ENCODE measurements at regions not wholly inside any gene's neighbourhood (a gene's known extent, or its start where the extent isn't known, plus 50 kb on each side); places are given as distances from the start of the nearest gene placed in this dataset.

DNA sequence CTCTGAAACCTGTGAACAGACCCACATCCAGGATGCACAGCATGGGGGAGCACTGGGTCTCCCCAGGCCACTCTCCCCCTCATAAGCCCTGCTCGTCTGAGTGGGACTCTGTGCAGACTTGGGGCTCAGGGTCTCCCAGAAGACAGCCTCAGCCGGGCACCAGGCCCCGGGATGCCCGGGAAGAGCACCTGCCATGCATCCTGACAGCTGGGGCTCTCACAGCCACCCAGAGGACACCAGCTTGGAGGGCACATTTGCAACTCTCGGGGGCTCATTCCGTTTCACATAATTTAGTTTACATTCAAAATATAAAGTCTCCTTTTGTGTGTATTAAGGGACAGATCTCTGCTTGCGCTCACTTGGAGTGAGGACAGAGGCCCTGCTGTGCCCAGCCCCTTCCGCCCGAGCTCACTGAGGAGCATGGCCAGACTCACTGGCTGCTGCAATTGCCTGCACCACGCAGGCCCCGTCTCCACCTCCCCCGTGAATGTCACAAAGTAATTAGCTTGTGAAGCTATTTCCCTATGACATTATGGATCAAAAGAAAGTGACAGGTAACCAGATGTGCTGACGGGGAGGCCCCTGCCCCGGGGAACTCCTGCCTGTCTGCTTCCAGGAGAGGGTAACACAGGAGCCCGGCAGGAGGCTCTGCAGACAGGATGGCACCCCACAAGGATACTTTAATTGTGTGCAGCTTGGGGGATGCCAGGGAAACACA lies 275.6 kb downstream of the BRD1 start:
- in situ Hi-C loops (cut with MboI; ENCODE audit: low sequenced_read_pairs), result no loop called here

DNA sequence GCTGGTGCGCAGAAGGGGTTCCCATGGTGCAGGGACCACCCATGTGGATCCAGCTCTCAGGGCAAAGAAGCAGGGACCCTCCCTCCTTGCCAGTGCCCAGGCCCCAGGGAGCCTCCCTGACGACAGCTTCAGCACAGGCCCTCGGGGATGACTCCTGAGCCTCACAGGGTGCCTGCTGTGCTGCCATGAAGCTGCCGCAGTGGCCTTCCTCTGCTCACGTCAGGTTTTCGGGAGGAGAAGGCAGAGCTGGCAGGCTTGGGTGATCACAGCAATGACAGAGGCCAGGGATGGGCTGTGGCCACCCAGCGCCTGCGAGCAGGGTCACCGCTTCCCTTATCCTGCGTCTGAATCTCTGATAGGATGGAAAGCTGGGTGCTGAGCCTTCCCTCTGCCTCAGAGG lies 276.2 kb downstream of the BRD1 start:
- in situ Hi-C loops (cut with MboI; ENCODE audit: low sequenced_read_pairs), result no loop called here

DNA sequence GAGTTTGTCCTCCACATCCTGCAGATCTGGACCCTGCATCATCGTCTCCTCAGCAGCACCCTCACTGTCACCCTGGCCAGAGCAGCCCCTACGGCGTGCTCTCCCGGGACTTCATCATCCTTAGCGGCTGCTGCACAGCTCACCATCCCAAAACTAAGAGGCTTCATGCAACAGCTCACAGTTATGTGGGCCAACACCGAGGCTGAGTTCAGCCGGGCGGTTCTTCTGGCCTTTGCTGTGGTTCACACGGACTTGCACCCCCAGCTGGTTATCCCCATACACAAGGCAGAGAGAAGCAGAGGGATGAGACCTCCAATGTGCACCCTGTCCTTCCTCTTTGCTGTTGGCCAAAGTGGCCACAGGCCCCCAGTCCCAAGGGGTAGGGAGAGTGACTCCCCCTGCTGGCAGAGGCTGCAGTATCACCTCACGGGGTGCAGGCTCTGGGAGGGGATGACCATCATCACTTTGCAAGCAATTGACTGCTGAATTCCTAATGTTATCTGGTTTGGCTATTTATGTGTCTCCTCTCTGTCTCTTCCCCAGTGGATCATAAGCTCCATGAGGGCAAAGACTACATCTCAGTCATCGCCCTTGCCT lies 276.8 kb downstream of the BRD1 start:
- in situ Hi-C loops (cut with MboI; ENCODE audit: low sequenced_read_pairs), result no loop called here

DNA sequence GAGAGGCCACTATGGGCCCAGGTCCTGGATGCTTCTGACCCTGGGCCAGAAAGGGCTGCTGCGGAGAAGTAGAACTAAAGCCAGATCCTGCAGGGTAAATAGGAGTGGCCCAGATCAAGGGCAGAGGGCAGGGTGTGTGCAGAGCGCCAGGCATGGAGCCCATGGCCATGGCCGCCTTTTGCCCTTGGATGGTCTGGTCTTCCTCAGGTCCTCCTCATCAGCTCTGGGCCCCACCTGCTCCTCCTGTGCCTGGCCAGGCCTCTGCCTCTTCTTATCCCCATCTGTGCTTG lies 277.6 kb downstream of the BRD1 start:
- in situ Hi-C loops (cut with MboI; ENCODE audit: low sequenced_read_pairs), result no loop called here

DNA sequence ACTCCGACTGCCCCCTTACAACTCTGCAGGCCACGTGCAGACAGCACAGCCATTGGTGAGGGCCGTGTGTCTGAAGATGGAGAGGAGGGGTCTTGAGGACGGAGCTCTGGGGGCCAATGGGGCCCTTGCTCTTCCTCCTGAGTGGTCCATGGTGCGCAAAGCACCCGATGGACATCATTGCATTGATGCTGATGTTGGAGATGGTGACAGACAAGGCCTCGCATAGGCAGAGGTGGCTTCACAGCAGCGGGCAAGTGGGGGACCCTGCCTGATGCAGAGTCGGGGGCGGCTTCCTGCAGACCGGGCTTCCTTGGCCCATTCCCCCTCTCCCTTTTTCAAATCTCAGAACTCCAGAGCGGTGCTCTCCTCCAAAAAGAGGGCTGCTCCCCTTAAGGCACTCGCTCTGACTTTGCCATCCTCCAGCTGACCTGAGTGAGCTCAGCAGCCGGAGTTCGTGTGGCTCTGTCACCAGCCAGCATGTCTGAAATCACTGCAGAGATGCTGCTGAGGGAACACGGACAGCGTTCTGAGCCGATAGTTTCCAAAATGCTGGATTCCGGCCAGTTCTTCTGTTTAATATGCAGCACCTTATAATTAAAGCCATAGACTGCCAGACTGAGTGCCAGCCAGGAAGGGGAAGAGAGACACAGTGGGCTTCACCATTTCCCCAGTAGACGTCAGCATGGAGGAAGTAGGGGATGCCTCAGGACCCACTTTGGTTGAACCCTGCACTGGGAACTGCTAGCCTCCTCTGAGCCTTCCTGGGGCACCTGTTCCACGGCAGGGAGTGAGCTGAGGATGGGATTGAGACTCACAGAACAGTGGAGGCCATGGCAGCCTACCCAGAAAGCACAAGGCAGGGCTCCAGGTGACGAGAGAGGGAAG lies 278.2 kb downstream of the BRD1 start:
- in situ Hi-C loops (cut with MboI; ENCODE audit: low sequenced_read_pairs), result no loop called here

DNA sequence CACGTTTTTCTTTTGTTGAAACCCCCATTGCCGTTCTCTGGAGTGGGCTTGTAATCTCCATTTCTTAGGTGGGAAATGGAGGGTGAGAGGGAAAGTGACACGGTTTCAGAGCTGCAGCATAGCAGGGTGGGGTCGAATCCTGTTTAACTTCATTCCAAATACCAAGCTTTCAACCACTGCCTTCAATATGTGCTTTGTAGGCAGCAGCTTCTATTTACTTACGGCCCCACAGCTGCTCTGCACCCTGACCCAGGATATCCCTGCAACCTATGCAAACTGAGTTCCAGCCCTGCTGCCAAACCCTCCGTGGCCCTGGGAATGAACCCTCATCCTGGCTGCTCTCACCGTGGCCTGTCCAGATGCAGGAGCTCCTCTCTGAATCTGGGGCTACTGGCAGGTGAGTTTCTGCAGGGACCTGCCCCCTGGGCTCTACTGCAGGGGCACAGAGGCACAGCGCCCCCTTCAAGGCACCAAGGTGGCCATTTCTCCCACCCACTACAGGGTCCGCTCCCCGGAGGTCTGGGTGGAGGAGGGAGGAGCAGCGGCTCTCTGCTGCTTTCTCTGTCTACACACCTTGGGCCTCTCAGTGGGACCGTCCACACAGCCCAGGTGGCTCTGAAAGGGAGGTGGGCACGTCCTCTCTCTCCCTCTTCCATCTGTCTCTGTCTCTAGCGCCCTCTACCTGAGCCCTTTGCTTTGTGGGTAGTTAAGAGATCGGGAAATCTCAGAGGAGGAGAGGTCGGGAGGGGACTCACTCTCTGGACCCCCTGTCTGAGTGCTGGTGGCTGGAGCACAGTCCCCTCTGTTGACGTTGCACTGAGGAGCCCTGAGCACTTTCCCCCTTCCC lies 279.1 kb downstream of the BRD1 start:
- in situ Hi-C loops (cut with MboI; ENCODE audit: low sequenced_read_pairs), result no loop called here

DNA sequence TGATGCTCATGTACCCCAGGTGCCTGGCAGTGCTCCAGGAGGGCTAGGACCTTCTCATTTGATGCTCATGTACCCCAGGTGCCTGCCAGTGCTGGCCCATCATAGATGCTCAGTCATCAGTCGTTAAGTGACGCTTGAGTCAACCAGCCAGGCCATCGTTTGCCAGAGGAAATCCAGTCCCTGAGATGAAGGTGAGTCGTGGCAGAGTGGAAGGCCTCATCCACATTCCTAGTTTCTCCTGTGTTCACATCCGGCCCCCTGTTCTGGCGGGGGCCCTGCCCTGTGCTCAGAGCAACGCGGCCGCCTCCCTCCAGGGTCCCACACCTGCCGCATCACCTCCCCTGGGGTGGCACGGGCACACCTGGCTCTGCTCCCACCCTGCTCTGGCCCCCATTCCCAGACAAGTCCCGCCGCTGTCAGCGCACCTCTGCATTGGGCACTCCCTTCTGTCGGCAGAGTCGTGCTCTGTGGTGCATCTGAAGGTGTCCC lies 279.9 kb downstream of the BRD1 start:
- in situ Hi-C loops (cut with MboI; ENCODE audit: low sequenced_read_pairs), result no loop called here

DNA sequence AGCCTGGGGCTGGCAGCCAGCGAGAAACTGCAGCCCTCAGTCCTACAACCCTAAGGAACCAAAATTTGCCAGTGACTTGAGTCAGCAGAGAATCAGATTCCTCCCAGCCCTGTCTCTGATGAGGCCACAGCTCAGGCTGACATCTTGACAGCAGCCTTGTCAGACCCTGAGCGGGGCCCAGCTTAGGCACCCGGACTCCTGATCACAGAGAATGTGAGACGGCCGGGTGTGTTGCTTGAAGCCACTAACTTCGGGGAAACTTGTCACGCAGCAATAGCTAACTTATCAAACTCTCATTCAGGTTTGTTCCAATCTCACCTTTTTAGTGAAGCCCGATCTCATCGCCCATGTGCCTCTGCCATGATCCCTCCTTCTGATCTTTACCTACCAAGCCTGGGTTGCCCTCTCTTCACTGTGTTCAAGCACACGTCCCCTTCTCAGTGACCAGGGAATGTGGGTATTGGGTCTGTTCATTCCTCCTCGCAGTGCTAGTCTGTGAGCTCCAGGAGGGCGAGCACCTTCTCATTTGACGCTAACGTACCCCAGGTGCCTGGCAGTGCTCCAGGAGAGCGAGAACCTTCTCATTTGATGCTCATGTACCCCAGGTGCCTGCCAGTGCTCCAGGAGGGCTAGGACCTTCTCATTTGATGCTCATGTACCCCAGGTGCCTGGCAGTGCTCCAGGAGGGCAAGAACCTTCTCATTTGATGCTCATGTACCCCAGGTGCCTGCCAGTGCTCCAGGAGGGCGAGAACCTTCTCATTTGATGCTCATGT lies 280.7 kb downstream of the BRD1 start:
- in situ Hi-C loops (cut with MboI; ENCODE audit: low sequenced_read_pairs), result no loop called here

DNA sequence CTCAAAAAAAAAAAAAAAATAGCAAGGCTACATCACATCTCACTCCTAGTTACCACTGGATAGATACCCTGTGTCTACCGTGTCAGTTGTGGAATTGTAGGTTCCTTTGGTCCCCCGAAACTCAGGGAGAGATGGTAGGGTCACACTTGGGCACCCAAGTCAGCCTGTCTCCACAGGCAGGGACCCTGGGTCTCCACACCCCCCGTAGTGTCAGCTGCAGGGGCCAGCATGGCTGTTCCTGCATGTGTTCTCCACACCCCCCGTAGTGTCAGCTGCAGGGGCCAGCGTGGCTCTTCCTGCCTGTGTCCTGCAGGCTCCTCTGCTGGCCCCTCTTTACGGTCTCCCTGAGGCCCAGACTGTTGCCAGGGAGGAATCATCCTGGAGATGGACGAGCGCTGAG lies 282.1 kb downstream of the BRD1 start:
- in situ Hi-C loops (cut with MboI; ENCODE audit: low sequenced_read_pairs), result no loop called here

DNA sequence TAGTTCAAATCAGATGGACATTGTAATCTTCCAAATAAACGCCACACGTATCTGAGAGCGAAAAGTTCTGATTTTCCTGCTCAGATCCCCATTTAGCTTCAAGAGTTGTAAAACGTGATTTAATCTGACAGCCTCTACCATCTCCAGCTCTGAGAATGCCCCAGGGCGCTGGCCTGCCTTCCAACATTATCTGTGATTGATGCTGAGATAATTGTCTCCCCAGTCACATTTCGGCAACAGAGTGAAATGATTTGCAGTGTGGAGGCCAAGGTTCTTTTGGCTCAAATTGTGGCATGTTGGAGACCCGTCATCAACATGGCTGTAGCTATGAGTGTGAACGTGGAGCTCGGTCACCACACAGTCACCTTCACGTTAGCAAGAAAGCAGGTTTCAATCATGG lies 283.4 kb downstream of the BRD1 start:
- in situ Hi-C loops (cut with MboI; ENCODE audit: low sequenced_read_pairs), result no loop called here

DNA sequence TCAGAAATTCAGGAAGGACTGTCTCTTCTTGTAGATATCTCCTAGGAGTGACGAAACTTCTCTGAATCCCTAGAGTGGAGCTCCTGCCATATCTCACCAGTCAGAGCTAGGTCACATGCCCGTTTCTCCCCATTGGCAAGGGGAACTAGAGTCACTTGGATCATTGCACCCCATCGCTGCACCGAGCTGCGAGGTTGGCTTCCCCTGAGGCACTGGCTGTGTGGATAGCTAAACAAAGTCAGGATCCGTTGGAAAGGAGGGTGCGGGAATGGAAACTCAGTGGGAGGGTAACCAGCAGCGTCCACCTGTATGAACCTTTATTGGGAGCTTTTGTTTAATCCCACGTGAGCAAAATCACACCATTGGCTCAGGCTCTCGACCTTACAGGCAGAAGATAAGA lies 283.8 kb downstream of the BRD1 start:
- in situ Hi-C loops (cut with MboI; ENCODE audit: low sequenced_read_pairs), result no loop called here

DNA sequence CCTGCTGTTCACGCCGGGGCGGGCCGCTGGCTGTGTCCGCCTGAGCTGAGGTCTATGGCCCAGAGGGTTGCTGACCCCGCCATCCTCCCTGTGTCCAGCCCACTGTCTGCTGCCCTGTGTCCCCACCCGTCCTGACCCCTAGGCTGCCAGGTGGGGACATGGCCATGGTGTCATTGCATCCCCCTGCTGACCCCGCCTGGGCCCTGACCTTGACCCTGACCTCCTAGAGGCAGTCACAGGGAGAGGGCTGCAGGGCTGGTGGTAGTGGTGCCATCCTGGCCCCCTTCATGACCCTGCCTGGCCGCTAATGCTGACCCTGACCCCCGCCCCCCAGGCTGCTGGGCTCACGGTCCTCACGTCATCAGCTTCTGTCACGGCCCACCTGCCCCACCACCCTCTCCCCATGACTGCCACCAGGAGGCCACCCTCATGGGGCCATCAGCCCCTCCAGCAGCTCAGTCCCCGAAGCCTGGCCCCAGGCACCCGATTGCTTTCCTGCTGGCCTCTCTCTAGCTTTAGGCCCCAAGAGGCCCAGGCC lies 285.9 kb downstream of the BRD1 start:
- in situ Hi-C loops (cut with MboI; ENCODE audit: low sequenced_read_pairs), result no loop called here

DNA sequence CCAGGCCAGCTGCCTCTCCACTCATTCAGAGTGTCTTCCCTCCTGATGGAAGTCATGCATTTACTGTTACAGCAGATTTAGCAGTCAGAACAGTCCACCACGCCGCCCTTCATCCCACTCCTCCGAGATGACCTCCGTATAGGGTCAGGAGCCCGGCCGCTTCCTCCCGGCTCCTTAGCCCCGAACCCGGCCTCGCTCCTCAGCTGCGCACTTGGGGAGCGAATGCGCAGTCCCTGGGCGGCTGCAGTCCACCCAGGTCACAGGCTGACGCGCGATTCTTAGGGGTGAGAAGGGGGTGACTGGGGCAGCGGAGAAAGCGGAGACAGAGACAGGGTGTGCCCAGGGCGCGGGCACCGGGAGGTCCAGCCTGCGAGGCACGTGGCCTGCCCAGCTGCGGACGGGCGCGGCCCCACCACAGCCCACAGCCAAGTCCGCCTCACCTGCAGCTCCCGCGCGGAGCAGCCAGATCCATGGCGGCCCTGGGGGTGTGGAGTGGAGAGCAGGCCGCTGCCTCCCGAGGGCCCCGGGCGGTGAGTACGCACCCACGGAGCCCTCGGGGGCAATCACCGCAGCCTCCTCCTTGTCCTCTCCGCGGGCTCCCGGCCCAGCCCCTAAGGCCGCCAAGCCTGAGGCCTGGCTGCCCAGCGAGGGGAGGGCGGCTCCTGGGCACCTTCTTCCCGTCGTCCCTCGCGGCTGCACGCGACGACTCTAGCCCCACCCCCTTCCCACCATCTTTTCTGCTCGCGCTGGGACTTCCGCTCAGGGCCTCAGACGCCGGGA lies 286.6 kb downstream of the BRD1 start:
- in situ Hi-C loops (cut with MboI; ENCODE audit: low sequenced_read_pairs), result no loop called here

DNA sequence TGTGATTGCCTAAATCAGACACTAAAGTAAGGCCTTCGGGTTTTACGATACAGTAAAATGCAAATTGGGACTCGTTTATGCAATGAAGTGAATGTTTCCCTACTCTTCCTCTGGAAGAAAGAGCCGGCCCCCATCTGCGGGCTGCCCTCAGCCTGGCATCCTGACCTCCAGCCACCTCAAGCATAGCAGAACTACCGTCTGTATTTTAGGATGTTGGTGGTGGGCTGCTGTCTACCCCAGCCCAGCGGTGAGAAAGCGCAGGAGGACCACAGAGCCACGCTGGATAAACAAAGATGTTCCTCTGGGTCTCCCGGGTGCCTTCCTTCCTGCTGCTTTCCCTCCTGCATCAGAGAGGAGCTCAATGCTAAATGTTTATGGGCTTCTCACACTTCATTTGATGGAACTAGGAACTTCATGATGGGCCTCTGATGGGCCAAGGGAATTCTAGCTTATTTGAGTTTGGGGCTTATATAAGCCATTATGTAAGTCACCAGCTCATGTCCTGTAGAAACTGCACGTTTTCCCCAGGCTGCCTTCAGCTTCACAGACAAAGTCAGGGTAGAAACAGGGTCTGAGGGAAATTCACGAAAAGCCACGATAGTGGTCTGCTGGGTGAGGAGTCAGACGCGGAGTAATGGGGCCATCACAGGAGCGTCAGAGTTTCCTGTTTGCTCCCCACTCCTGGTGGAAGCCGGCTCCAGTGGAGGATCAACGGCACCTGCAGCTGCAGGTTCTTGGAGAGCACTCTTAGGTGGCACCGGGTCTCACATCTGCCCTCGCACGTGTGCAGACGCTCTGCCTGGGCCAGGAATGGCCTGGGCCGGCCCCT lies 287.4 kb downstream of the BRD1 start:
- in situ Hi-C loops (cut with MboI; ENCODE audit: low sequenced_read_pairs), result no loop called here

DNA sequence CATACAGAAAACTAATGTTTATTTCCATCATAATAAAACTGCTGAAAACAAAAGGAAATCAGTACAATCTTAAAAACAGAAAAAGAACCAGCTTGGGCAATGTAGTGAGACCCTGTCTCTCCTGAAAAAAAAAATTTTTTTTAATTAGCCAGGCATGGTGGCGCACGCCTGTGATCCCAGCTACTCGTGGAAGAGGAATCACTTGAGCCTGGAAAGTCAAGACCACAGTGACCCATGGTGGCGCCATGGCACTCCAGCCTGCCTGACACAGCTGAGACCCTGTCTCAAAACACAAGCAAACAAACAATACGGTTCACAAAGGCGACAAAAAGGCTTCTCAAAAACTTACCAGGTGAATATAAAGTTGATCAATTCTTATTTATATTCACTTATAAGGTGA lies 289.7 kb downstream of the BRD1 start:
- in situ Hi-C loops (cut with MboI; ENCODE audit: low sequenced_read_pairs), result no loop called here

DNA sequence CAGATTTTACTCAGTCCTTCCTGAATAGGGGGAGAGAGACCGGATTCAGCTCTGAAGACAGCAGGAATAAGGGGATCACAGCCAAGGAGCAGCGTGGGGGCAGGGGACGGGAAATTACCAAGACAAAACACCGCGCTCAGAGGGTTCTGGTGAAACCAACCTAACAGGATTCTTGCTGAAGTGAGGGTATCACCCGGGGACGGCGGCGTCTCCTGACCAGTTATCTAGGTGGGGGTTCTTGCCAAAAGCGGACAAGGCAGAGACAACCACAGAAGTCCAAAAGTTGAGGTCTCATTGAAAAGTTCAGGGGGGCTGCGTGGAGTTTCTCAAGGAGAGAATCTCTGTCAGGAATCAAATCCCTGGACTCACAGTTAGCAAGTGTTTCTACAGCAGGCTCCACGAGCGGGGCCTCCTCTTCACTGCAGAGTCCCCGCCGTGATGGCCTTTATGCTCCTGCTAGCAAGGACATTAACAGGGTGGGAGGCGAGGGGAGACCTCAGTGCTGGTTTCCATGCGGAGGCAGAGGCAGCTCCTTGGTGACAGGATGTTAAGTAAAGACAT lies 291.0 kb downstream of the BRD1 start:
- in situ Hi-C loops (cut with MboI; ENCODE audit: low sequenced_read_pairs), result no loop called here

DNA sequence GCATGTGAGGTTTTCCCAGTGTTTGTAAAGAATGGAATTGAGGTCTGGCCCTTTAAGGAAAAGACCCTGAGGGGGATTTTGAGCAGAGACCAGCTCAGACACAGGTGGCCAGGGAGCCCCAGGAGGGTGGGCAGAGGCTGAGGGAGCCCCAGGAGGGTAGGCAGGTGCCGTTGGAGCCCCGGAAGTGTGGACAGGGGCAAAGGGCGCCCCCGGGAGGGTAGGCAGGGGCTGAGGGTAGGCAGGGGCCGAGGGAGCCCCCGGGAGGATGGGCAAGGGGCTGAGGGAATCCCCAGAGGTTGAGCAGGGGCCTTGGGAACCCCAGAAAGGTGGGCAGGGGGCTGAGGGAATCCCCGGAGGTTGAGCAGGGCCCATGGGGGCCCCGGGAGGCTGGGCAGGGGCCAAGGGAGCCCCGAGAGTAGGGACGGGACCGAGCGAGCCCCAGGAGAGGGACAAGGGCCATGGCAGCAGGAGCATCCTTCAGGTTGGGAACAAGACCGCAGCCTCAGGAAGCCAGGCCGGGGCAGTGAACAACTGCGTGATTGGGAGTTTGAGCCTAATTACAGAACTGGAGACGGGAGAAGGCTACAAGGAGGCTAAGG lies 292.0 kb downstream of the BRD1 start:
- in situ Hi-C loops (cut with MboI; ENCODE audit: low sequenced_read_pairs), result no loop called here

DNA sequence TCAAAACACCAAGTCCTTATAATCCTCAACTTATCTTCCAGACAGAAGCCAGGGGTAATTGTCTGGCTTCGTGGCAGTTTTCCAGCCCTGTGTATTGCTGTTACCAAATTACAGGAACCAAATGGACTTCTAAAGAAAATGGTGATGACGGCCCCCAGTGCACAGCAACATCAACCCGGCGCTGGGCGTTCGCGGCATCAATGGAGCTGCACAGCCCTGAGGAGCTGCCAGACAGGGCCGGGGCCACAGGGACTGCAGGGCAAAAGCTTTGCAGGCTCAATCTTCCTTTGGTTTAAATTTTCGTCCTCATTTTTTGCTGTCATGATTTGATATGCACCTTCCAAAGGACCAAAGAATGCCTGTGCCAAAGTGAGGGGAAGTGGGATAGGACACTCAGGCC lies 292.5 kb downstream of the BRD1 start:
- in situ Hi-C loops (cut with MboI; ENCODE audit: low sequenced_read_pairs), result no loop called here
